ENCODE measurements at regions not wholly inside any gene's neighbourhood (a gene's known extent, or its start where the extent isn't known, plus 50 kb on each side); places are given as distances from the start of the nearest gene placed in this dataset.

DNA sequence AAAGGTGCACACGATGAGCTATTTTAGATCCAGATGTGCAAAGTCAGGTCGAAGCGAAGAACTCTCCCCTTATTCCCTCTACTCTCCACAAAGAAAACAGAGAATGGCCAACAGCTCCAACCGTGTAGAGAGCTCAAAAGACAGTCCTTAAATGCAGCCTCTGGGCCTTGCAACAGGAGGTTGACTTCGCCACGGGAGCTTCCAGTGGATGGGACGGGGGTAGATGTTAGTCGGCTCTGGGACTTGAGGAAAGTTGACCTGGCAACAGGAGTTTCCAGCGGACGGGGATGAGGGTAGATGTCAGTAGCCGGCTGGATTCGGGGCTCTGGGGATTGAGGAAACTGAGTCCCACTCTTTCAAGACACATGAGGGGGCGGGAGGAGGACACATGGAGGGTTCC, 450.4 kb downstream of the BRD1 start:
- no peak for TF ChIP-seq POLR2A (IDR thresholded peaks at IDR 0.05; ENCODE audit: low read depth, low read length)
- TF ChIP-seq POLR2AphosphoS5 (IDR thresholded peaks at IDR 0.05; ENCODE audit: low read depth, low read length), result no peak

Measured in GM12891 (cell line).